ENCODE measurements at regions not wholly inside any gene's neighbourhood (a gene's known extent, or its start where the extent isn't known, plus 50 kb on each side); places are given as distances from the start of the nearest gene placed in this dataset.

DNA sequence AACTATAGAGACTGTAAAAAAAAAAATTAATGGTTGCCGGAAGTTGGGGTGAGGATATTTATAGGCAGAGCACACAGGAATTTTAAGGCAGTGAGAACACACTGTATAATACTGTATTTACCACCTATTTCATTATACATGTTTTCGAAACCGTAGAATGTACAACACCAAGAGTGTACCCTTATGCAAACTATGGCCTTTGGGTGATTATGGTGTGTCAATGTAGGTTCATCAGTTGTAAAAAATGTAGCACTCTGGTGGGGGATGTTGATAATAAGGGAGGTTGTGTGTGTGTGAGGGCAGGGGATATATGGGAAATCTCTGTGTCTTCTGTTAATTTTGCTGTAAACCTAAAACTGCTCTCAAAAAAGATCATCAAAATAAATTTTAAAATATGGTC, 791.7 kb upstream of the CDH10 start:
- H3K4me1 Mint-ChIP-seq (ENCODE audit: unreplicated experiment), result no peaks in the 10 kb centered on the region
- no peaks in the 10 kb centered on the region for H3K27me3 Mint-ChIP-seq (ENCODE audit: unreplicated experiment)
- H3K4me3 Mint-ChIP-seq (ENCODE audit: unreplicated experiment), result no peak overlapping the region
- H3K27ac Mint-ChIP-seq (ENCODE audit: unreplicated experiment), result no peak overlapping the region
- H3K36me3 Mint-ChIP-seq (ENCODE audit: unreplicated experiment), result no peaks in the 10 kb centered on the region
- H3K9me3 Mint-ChIP-seq (ENCODE audit: unreplicated experiment), result no peaks in the 10 kb centered on the region
- DNase-seq (ENCODE audit: extremely low spot score, unreplicated experiment), result no peak
- TF ChIP-seq, protein P1, sequence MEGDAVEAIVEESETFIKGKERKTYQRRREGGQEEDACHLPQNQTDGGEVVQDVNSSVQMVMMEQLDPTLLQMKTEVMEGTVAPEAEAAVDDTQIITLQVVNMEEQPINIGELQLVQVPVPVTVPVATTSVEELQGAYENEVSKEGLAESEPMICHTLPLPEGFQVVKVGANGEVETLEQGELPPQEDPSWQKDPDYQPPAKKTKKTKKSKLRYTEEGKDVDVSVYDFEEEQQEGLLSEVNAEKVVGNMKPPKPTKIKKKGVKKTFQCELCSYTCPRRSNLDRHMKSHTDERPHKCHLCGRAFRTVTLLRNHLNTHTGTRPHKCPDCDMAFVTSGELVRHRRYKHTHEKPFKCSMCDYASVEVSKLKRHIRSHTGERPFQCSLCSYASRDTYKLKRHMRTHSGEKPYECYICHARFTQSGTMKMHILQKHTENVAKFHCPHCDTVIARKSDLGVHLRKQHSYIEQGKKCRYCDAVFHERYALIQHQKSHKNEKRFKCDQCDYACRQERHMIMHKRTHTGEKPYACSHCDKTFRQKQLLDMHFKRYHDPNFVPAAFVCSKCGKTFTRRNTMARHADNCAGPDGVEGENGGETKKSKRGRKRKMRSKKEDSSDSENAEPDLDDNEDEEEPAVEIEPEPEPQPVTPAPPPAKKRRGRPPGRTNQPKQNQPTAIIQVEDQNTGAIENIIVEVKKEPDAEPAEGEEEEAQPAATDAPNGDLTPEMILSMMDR (IDR thresholded peaks at IDR 0.05), result no peak

DNA sequence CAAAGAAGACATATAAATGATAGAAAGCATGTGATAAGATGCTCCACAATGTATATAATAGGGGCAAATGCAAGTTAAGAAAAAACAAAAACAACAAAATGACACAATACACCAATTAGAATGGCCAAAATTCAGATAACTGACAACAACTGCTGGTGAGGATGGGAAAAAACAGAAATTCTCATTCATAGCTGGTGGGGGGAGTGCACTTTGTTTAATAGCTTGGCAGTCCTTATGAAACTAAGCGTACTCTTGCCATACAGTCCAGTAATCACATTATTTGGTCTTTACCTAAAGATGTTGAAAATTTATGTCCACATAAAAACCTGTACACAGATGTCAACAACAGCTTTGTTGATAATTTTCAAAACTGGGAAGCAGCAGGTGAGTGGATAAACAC, 791.1 kb upstream of the CDH10 start:
- Mint-ChIP-seq H3K4me3 (ENCODE audit: unreplicated experiment) (no peak overlapping the region), H3K36me3 (ENCODE audit: unreplicated experiment) (no peaks in the 10 kb centered on the region)

DNA sequence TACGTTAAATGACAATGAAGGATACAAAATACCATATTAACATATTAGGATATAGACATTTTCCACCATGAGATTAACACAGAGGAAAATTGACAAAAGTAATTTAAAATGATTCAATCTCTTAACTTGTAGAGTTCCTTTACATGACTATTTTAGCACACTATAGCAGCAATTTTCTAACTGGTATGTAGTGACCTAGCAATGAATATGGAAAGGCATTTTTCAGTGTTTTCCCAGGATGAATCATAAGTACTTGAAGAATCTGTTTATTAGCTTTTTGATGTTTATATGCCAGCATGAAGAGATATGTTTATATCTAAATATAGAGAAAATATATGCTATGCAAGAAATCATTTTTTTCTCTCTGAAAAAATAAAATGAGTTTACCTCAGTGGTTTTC, 782.5 kb upstream of the CDH10 start:
- H3K4me3 Mint-ChIP-seq (ENCODE audit: unreplicated experiment), result no peak overlapping the region
- no peaks in the 10 kb centered on the region for H3K36me3 Mint-ChIP-seq (ENCODE audit: unreplicated experiment)
- no peaks in the 10 kb centered on the region for H3K9me3 Mint-ChIP-seq (ENCODE audit: unreplicated experiment)
- TF ChIP-seq, protein P1 (IDR thresholded peaks at IDR 0.05), result no peak
- no peak overlapping the region for H3K27ac Mint-ChIP-seq (ENCODE audit: unreplicated experiment)
- no peak for DNase-seq (ENCODE audit: extremely low spot score, unreplicated experiment)
- no peaks in the 10 kb centered on the region for H3K27me3 Mint-ChIP-seq (ENCODE audit: unreplicated experiment)
- no peaks in the 10 kb centered on the region for H3K4me1 Mint-ChIP-seq (ENCODE audit: unreplicated experiment)

More for the DNA sequence above, 791.1 kb upstream of the CDH10 start:
- DNase-seq (ENCODE audit: extremely low spot score, unreplicated experiment), result no peak
- no peaks in the 10 kb centered on the region for H3K27me3 Mint-ChIP-seq (ENCODE audit: unreplicated experiment)
- H3K27ac Mint-ChIP-seq (ENCODE audit: unreplicated experiment), result no peak overlapping the region
- TF ChIP-seq, protein P1 (IDR thresholded peaks at IDR 0.05), result no peak
- no peaks in the 10 kb centered on the region for H3K4me1 Mint-ChIP-seq (ENCODE audit: unreplicated experiment)
- H3K9me3 Mint-ChIP-seq (ENCODE audit: unreplicated experiment), result no peaks in the 10 kb centered on the region

DNA sequence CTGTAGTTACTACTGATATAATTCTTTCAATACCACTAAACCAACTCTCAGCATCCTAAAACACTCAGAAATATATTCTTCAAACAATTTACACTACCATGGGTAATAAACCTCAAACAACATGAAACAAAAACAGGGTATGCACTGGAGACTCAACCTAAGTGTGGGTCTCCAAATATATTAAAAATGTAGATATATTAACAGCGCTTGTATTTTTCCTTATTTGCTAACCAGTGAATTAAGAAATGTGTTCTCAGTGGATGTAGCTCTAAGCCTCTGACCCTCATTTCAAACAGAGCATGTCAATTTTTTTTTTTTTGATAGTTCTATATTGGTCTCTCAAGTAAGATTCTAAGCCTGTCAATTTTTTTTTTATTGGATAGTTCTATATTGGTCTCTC, 778.5 kb upstream of the CDH10 start:
- TF ChIP-seq, protein P1 (IDR thresholded peaks at IDR 0.05), result no peak
- no peaks in the 10 kb centered on the region for H3K9me3 Mint-ChIP-seq (ENCODE audit: unreplicated experiment)
- no peaks in the 10 kb centered on the region for H3K27me3 Mint-ChIP-seq (ENCODE audit: unreplicated experiment)
- no peaks in the 10 kb centered on the region for H3K4me1 Mint-ChIP-seq (ENCODE audit: unreplicated experiment)
- H3K4me3 Mint-ChIP-seq (ENCODE audit: unreplicated experiment), result no peak overlapping the region
- no peak overlapping the region for H3K27ac Mint-ChIP-seq (ENCODE audit: unreplicated experiment)
- no peaks in the 10 kb centered on the region for H3K36me3 Mint-ChIP-seq (ENCODE audit: unreplicated experiment)
- DNase-seq (ENCODE audit: extremely low spot score, unreplicated experiment), result no peak

DNA sequence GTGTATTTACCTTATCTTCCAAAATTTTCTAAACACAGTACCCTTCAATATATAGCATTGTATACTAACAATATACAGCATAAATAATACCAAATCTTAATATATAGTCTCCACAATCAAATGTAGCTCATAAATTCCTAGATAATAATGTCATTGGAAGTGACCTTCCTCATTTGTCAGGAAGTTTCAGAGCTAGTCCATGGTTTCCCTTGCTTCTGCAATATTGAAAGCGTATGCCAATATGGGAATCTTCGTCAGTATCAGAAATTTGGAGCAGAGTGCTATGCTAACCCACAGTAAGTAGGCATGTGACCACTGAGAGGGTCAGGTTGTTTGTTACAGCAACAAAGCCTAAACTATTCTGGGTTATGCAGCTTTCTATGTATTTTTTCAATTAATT, 774.9 kb upstream of the CDH10 start:
- TF ChIP-seq, protein P1 (IDR thresholded peaks at IDR 0.05), result no peak

More for the DNA sequence above, 774.9 kb upstream of the CDH10 start:
- no peaks in the 10 kb centered on the region for H3K36me3 Mint-ChIP-seq (ENCODE audit: unreplicated experiment)
- no peak overlapping the region for H3K4me3 Mint-ChIP-seq (ENCODE audit: unreplicated experiment)
- no peak for DNase-seq (ENCODE audit: extremely low spot score, unreplicated experiment)
- no peaks in the 10 kb centered on the region for H3K9me3 Mint-ChIP-seq (ENCODE audit: unreplicated experiment)
- H3K27me3 Mint-ChIP-seq (ENCODE audit: unreplicated experiment), result no peaks in the 10 kb centered on the region
- H3K27ac Mint-ChIP-seq (ENCODE audit: unreplicated experiment), result no peak overlapping the region
- H3K4me1 Mint-ChIP-seq (ENCODE audit: unreplicated experiment), result no peaks in the 10 kb centered on the region

Data from osteocyte (in vitro differentiated cells).